ENCODE measurements at regions not wholly inside any gene's neighbourhood (a gene's known extent, or its start where the extent isn't known, plus 50 kb on each side); places are given as distances from the start of the nearest gene placed in this dataset.
"Not testable (repeated sequence)": the region's sequence is repeated elsewhere in the genome, so short reads cannot be mapped to it uniquely, and the experiment has no call there.

GRCh38 chr21:19224090-19224489 is 820.5 kb upstream of the TMPRSS15 start:
- Histone ChIP-seq H3K4me3 (ENCODE audit: low read depth, low read length) (no peak overlapping the region), H3K9me3 (ENCODE audit: insufficient read depth, low read depth, low read length) (no peaks in the 10 kb centered on the region), H3K4ac (ENCODE audit: low read depth, low read length) (no peak overlapping the region), H3K23ac (ENCODE audit: low read length) (no peak overlapping the region), H3K4me2 (ENCODE audit: low read length) (no peak overlapping the region), H3K9ac (ENCODE audit: low read length) (no peak overlapping the region), H3K27ac (ENCODE audit: low read depth, low read length) (no peak overlapping the region), H3K14ac (ENCODE audit: low read length) (no peak overlapping the region), H4K12ac (ENCODE audit: low read depth, low read length) (no peak overlapping the region), H3K36me3 (ENCODE audit: control insufficient read depth in 1 of 2, insufficient read depth in 2 of 2, low read length in 2 of 2) (no peaks in the 10 kb centered on the region), H2BK120ac (ENCODE audit: insufficient read depth, low read length, poor library complexity) (no peak overlapping the region), H2AFZ (ENCODE audit: insufficient read depth, low read length, poor library complexity) (no peak overlapping the region), H3K27me3 (ENCODE audit: insufficient read depth, low read length) (no peaks in the 10 kb centered on the region), H3K79me1 (ENCODE audit: low read length) (no peaks in the 10 kb centered on the region), H3K18ac (ENCODE audit: low read length) (no peak overlapping the region), H3K79me2 (ENCODE audit: control insufficient read depth, insufficient read depth, low read length, poor library complexity) (no peaks in the 10 kb centered on the region), H4K91ac (ENCODE audit: low read depth, low read length) (no peak overlapping the region), H2BK5ac (ENCODE audit: low read depth, low read length, poor library complexity) (no peak overlapping the region), H2AK5ac (ENCODE audit: low read length) (no peak overlapping the region), H3K4me1 (ENCODE audit: control insufficient read depth in 1 of 2, insufficient read depth in 2 of 2, low read length in 2 of 2) (no peaks in the 10 kb centered on the region), H2BK12ac (ENCODE audit: low read length) (no peak overlapping the region), H4K8ac (ENCODE audit: low read depth, low read length) (no peak overlapping the region)
- DNase-seq, result no peak
- no CpG with 5 or more reads among the region's 12 CpGs for WGBS (ENCODE audit: extremely low coverage, insufficient coverage, insufficient read length)

DNA sequence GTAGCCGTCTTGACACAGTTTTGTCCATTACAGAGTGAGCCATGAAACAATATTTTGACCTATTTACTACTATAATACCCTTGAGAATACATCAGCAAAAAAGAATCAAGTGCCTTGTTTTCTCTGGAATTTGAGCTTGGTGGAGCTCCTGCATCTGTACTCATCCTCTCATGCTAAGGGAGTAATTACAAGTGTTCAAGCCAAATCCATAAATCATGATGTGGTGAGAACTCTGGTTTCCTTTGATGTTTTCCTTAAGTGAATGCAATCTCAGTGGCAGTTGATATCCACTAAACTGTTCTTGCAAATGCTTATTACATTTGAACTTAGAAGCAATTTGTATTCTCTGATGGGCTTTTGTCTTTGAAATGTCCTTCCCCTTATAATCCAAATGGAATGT is 824.6 kb upstream of the TMPRSS15 start:
- no peak overlapping the region for H2BK12ac ChIP-seq (ENCODE audit: low read length)
- no peak overlapping the region for H3K23ac ChIP-seq (ENCODE audit: low read length)
- no peaks in the 10 kb centered on the region for H3K79me1 ChIP-seq (ENCODE audit: low read length)
- H3K4me2 ChIP-seq (ENCODE audit: low read length), result no peak overlapping the region
- H2AK5ac ChIP-seq (ENCODE audit: low read length), result no peak overlapping the region
- no CpG with 5 or more reads among the region's 1 CpG for WGBS (ENCODE audit: extremely low coverage, insufficient coverage, insufficient read length)
- no peak overlapping the region for H3K4me3 ChIP-seq (ENCODE audit: low read depth, low read length)
- H3K4me1 ChIP-seq (ENCODE audit: control insufficient read depth in 1 of 2, insufficient read depth in 2 of 2, low read length in 2 of 2), result no peaks in the 10 kb centered on the region
- H3K36me3 ChIP-seq (ENCODE audit: control insufficient read depth in 1 of 2, insufficient read depth in 2 of 2, low read length in 2 of 2), result no peaks in the 10 kb centered on the region
- no peak overlapping the region for H2BK120ac ChIP-seq (ENCODE audit: insufficient read depth, low read length, poor library complexity)
- H2BK5ac ChIP-seq (ENCODE audit: low read depth, low read length, poor library complexity), result no peak overlapping the region
- no peak overlapping the region for H3K27ac ChIP-seq (ENCODE audit: low read depth, low read length)
- H3K27me3 ChIP-seq (ENCODE audit: insufficient read depth, low read length), result no peaks in the 10 kb centered on the region
- H3K9ac ChIP-seq (ENCODE audit: low read length), result no peak overlapping the region
- no peak overlapping the region for H4K12ac ChIP-seq (ENCODE audit: low read depth, low read length)
- no peak overlapping the region for H4K8ac ChIP-seq (ENCODE audit: low read depth, low read length)
- H3K18ac ChIP-seq (ENCODE audit: low read length), result no peak overlapping the region
- no peak overlapping the region for H2AFZ ChIP-seq (ENCODE audit: insufficient read depth, low read length, poor library complexity)
- no peaks in the 10 kb centered on the region for H3K79me2 ChIP-seq (ENCODE audit: control insufficient read depth, insufficient read depth, low read length, poor library complexity)
- DNase-seq, result no peak
- no peak overlapping the region for H3K14ac ChIP-seq (ENCODE audit: low read length)
- H3K4ac ChIP-seq (ENCODE audit: low read depth, low read length), result no peak overlapping the region
- H3K9me3 ChIP-seq (ENCODE audit: insufficient read depth, low read depth, low read length), result no peaks in the 10 kb centered on the region
- H4K91ac ChIP-seq (ENCODE audit: low read depth, low read length), result no peak overlapping the region

- WGBS (ENCODE audit: extremely low coverage, insufficient coverage, insufficient read length), result no CpG with 5 or more reads among the region's 12 CpGs
- not testable (repeated sequence) for H2AK5ac ChIP-seq (ENCODE audit: low read length); H2AFZ ChIP-seq (ENCODE audit: insufficient read depth, low read length, poor library complexity); DNase-seq; H3K18ac ChIP-seq (ENCODE audit: low read length); H3K9ac ChIP-seq (ENCODE audit: low read length); H4K12ac ChIP-seq (ENCODE audit: low read depth, low read length); H3K4ac ChIP-seq (ENCODE audit: low read depth, low read length); H3K14ac ChIP-seq (ENCODE audit: low read length); H4K91ac ChIP-seq (ENCODE audit: low read depth, low read length); H3K4me2 ChIP-seq (ENCODE audit: low read length); H3K4me3 ChIP-seq (ENCODE audit: low read depth, low read length); H3K27ac ChIP-seq (ENCODE audit: low read depth, low read length); H2BK120ac ChIP-seq (ENCODE audit: insufficient read depth, low read length, poor library complexity); H3K27me3 ChIP-seq (ENCODE audit: insufficient read depth, low read length); H3K9me3 ChIP-seq (ENCODE audit: insufficient read depth, low read depth, low read length); H3K79me1 ChIP-seq (ENCODE audit: low read length); H3K79me2 ChIP-seq (ENCODE audit: control insufficient read depth, insufficient read depth, low read length, poor library complexity); H2BK5ac ChIP-seq (ENCODE audit: low read depth, low read length, poor library complexity); H3K4me1 ChIP-seq (ENCODE audit: control insufficient read depth in 1 of 2, insufficient read depth in 2 of 2, low read length in 2 of 2); H3K36me3 ChIP-seq (ENCODE audit: control insufficient read depth in 1 of 2, insufficient read depth in 2 of 2, low read length in 2 of 2); H2BK12ac ChIP-seq (ENCODE audit: low read length); H4K8ac ChIP-seq (ENCODE audit: low read depth, low read length); H3K23ac ChIP-seq (ENCODE audit: low read length)
These were observed 830.3 kb upstream of the TMPRSS15 start for GRCh38 chr21:19233841-19234240.

DNA sequence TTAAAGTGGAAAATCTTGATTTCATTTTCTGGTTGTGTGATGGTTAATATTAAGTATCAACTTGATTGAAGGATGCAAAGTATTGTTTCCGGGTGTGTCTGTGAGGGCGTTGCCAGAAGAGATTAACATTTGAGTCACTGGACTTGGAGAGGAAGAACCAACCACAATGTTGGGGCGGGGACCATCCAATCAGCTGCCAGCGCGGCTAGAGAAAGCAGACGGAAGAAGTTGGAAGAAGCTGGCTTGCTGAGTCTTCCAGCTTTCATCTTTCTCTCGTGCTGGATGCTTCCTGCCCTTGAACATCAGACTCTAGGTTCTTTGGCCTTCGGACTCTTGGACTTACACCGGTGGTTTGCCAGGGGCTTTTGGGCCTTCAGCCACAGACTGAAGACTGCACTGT is 832.6 kb upstream of the TMPRSS15 start:
- H3K4ac ChIP-seq (ENCODE audit: low read depth, low read length), result no peak overlapping the region
- no peak overlapping the region for H2BK5ac ChIP-seq (ENCODE audit: low read depth, low read length, poor library complexity)
- no peaks in the 10 kb centered on the region for H3K79me1 ChIP-seq (ENCODE audit: low read length)
- H4K12ac ChIP-seq (ENCODE audit: low read depth, low read length), result no peak overlapping the region
- H3K14ac ChIP-seq (ENCODE audit: low read length), result no peak overlapping the region
- no peaks in the 10 kb centered on the region for H3K27me3 ChIP-seq (ENCODE audit: insufficient read depth, low read length)
- H2BK12ac ChIP-seq (ENCODE audit: low read length), result no peak overlapping the region
- no peak for DNase-seq
- H3K79me2 ChIP-seq (ENCODE audit: control insufficient read depth, insufficient read depth, low read length, poor library complexity), result no peaks in the 10 kb centered on the region
- H3K36me3 ChIP-seq (ENCODE audit: control insufficient read depth in 1 of 2, insufficient read depth in 2 of 2, low read length in 2 of 2), result no peaks in the 10 kb centered on the region
- no peak overlapping the region for H3K4me2 ChIP-seq (ENCODE audit: low read length)
- H3K27ac ChIP-seq (ENCODE audit: low read depth, low read length), result no peak overlapping the region
- no peak overlapping the region for H3K23ac ChIP-seq (ENCODE audit: low read length)
- H3K18ac ChIP-seq (ENCODE audit: low read length), result no peak overlapping the region
- no peak overlapping the region for H2AFZ ChIP-seq (ENCODE audit: insufficient read depth, low read length, poor library complexity)
- H2BK120ac ChIP-seq (ENCODE audit: insufficient read depth, low read length, poor library complexity), result no peak overlapping the region
- no peak overlapping the region for H4K8ac ChIP-seq (ENCODE audit: low read depth, low read length)
- H3K4me3 ChIP-seq (ENCODE audit: low read depth, low read length), result no peak overlapping the region
- no peak overlapping the region for H2AK5ac ChIP-seq (ENCODE audit: low read length)
- no peaks in the 10 kb centered on the region for H3K9me3 ChIP-seq (ENCODE audit: insufficient read depth, low read depth, low read length)
- H4K91ac ChIP-seq (ENCODE audit: low read depth, low read length), result no peak overlapping the region
- no peaks in the 10 kb centered on the region for H3K4me1 ChIP-seq (ENCODE audit: control insufficient read depth in 1 of 2, insufficient read depth in 2 of 2, low read length in 2 of 2)
- WGBS (ENCODE audit: extremely low coverage, insufficient coverage, insufficient read length), result no CpG with 5 or more reads among the region's 9 CpGs
- no peak overlapping the region for H3K9ac ChIP-seq (ENCODE audit: low read length)
